HG03060 (cell line): ENCODE measurements at regions not wholly inside any gene's neighbourhood (a gene's known extent, or its start where the extent isn't known, plus 50 kb on each side); places are given as distances from the start of the nearest gene placed in this dataset.

ENCODE experiments used
- ATAC-seq: cut with Tn5 transposase; IDR thresholded peaks from one replicate; pipeline ENCODE4 v1.9.1; 2021; ENCODE audit warnings: low read depth, moderate number of reproducible peaks; ENCODE audit not compliant: unreplicated experiment

DNA sequence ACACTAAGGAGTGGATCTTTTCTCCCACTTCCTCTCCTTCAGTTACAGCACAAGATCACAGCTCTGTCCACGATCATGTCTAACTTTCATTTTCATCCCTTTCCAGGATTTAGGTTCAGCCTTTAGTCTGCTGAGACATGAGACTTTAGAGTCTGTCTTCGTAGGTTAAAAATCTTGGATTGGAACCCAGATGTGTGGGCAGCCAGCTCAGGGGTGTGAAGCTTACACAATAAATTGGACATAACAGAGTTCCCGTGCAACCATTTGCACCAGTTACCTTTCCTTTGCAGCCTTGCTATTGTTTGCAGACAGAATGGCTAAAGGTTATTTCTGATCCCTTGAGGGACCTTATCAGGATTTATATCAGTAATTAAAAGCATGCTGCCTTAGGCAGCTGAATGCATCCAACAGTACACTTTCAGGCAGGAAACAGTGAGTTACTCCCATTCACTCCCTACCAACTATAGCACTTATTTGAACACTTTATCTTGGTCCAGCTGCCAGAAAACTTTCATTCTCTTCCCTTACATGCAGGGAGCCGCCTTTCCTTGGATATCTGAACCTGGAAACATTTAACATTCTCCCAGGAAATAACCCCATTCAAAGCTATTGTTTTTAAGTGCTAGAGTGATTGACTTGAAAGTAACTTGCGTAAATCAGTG, 87.3 kb downstream of the TMEM100 start:
- ATAC-seq = no peak

GRCh38 chr17:55634702-55635101, 88.0 kb downstream of the TMEM100 start:
- ATAC-seq = no peak

GRCh38 chr17:55632893-55633292, 89.8 kb downstream of the TMEM100 start:
- ATAC-seq = no peak

- no peak for ATAC-seq
Observed at GRCh38 chr17:55632236-55632635, 90.4 kb downstream of the TMEM100 start.

GRCh38 chr17:55629995-55630394, 92.7 kb downstream of the TMEM100 start:
- ATAC-seq = no peak

- ATAC-seq = no peak
Observed at GRCh38 chr17:55625521-55625920, 97.1 kb downstream of the TMEM100 start.

GRCh38 chr17:55624772-55625433, 97.8 kb downstream of the TMEM100 start:
- no peak for ATAC-seq

- no peak for ATAC-seq
Observed at GRCh38 chr17:55622547-55622946, 100.1 kb downstream of the TMEM100 start.

GRCh38 chr17:55620945-55621344, 101.7 kb downstream of the TMEM100 start:
- ATAC-seq = no peak

DNA sequence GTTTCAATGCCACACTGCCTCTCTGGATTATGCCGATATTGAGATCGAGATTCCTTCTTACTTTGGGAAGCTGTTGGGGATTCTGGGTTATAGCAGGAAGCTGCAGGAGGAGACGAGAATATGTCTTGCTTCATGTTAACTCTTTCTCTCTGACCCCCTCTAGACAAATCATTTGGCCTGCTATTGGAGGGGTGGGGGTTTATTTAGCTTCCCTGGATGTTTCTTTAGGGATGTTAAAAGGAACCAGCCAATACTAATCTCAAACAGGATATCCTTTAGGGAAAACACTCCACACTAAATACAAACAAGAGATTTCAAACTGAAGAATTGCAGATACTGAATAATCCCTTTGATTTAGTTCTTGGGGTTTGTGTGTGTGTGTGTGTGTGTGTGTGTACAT, 102.6 kb downstream of the TMEM100 start:
- ATAC-seq = no peak

- ATAC-seq = no peak
Observed at GRCh38 chr17:55617441-55617840, 105.2 kb downstream of the TMEM100 start.

DNA sequence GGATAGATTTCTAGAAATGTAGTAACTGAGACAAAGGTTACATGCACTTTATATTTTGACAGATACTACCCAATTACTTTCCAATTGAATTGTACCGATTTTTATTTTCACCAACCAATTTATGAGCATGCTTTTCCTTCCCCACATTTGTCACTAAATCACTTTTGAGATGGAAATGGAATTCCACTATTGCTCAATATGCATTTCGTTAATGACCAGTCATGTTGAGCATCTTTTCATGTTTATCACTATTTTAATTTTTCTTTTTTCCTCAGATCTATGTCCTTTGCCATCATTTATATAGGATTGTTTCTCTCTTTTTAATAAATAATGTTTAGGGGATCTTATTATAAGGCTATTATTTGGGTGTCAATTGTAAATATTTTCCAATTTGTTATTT, 102.8 kb upstream of the SMIM36 start:
- ATAC-seq = no peak

- no peak for ATAC-seq
Observed at GRCh38 chr17:55612691-55613141, 101.5 kb upstream of the SMIM36 start.

DNA sequence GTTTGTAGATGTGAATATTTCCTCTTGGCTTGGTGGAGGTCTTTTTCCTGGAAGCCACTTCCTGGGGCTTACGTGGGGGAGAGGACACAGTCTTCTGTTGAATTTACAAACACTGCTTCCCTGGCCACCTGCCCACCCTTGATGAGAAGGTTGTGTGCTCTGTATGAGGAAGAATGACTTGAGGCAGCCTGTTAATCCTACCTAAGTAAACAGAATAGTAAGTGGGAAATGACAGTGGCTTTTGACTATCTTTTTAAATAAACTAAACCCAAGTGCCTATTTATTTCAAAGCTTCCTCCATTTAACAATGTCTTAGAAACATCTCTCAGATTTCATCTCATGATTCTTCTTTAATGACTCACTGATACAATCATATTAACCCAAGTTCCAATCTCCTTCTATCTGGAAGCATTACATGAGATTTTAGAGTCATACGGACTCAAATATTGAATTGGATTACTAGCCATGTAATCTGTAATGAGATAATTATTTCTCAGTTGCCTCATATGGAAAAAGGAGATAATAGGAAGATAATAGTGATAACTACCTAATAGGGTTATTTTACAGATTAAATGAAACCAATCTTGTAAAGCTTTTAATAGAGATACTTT, 96.6 kb upstream of the SMIM36 start:
- ATAC-seq = no peak

DNA sequence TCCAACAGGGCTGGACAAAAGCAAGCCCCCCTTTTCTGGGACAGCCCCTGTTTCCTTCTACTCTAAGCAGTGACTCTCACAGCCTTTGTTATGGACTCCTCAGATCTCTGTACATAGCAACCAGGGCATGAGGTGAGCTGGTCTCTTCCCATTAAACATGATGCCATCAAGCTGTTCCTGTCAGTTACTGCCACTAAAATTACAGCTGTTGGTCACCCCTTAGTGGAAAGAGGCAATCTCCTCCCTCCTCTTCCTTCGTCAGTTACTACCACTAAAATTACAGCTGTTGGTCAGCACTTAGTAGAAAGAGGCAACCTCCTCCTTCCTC, 95.2 kb upstream of the SMIM36 start:
- no peak for ATAC-seq

DNA sequence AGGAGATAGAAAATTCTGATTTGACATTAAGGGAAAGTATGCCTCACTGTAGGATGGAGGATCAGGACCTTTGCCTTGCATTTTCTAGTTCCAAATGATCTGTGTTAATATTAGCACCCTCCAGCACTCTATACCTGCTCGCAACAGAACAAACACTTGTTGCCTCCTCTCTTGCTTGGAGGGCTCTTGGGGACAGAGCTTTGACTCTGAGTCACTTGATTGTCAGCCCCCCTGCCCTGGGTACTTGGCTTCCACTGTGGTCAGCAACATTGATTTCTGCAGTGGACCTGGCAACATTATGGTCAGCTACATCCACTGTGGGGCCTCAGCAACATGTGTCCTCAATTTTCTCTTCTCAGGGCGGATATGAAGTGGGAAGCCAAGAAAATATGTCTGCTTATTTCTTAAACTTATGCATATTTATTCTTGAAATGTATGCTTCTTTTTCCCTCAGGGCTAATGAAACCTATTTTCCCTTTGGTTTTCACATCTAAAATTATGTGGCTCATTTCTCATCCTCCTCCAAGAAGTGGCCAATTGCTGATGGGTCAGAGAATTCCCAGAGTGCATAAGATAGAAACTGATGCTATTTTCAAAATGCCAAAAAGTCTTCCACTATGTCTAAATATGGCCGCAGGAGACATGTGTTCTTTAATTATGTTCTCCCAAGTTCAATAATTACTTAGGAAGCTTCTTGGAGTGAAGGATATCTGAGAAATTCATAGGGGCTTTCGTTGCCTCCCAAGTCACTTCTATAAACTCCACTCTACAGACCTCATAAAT, 94.6 kb upstream of the SMIM36 start:
- no peak for ATAC-seq

GRCh38 chr17:55601874-55602364, 90.7 kb upstream of the SMIM36 start:
- ATAC-seq = no peak

GRCh38 chr17:55598495-55598894, 87.2 kb upstream of the SMIM36 start:
- ATAC-seq = no peak

- ATAC-seq = no peak
Observed at GRCh38 chr17:55588446-55589242, 77.4 kb upstream of the SMIM36 start.

GRCh38 chr17:55587608-55588139, 76.4 kb upstream of the SMIM36 start:
- no peak for ATAC-seq
